ENCODE measurements at regions not wholly inside any gene's neighbourhood (a gene's known extent, or its start where the extent isn't known, plus 50 kb on each side); places are given as distances from the start of the nearest gene placed in this dataset.

- ATAC-seq (replicated peaks), result no peak
- DNase-seq, result no peak
- Mint-ChIP-seq H3K27ac (no peak overlapping the region), H3K9me3 (peaks cover 7 to 16% of the 10 kb centered on the region in 2 donors), H3K4me3 (no peak overlapping the region), H3K36me3 (ENCODE audit: insufficient read depth) (no peaks in the 10 kb centered on the region), H3K27me3 (no peaks in the 10 kb centered on the region), H3K4me1 (ENCODE audit: low read depth in 2 of 2) (no peaks in the 10 kb centered on the region)
Observed at GRCh38 chr4:19401301-19402080, 850.2 kb upstream of the SLIT2 start.

- Mint-ChIP-seq H3K36me3 (ENCODE audit: insufficient read depth) (no peaks in the 10 kb centered on the region), H3K4me1 (ENCODE audit: low read depth in 2 of 2) (no peaks in the 10 kb centered on the region), H3K27ac (no peak overlapping the region), H3K27me3 (no peaks in the 10 kb centered on the region), H3K4me3 (no peak overlapping the region), H3K9me3 (peaks cover 7 to 16% of the 10 kb centered on the region in 2 donors)
- ATAC-seq (replicated peaks) (no peak), DNase-seq (no peak)
Observed at GRCh38 chr4:19400820-19401219, 850.9 kb upstream of the SLIT2 start.

- ATAC-seq (replicated peaks), result no peak
- H3K27me3 Mint-ChIP-seq, result no peaks in the 10 kb centered on the region
- H3K4me3 Mint-ChIP-seq, result no peak overlapping the region
- no peak for DNase-seq
- H3K4me1 Mint-ChIP-seq (ENCODE audit: low read depth in 2 of 2), result no peaks in the 10 kb centered on the region
- H3K9me3 Mint-ChIP-seq, result peaks cover 3 to 11% of the 10 kb centered on the region in 2 donors
- no peak overlapping the region for H3K27ac Mint-ChIP-seq
- no peaks in the 10 kb centered on the region for H3K36me3 Mint-ChIP-seq (ENCODE audit: insufficient read depth)
Observed at GRCh38 chr4:19399001-19399400, 852.7 kb upstream of the SLIT2 start.

GRCh38 chr4:19386786-19387185, 864.9 kb upstream of the SLIT2 start:
- Mint-ChIP-seq H3K4me3 (no peak overlapping the region), H3K27ac (no peak overlapping the region), H3K27me3 (no peaks in the 10 kb centered on the region), H3K9me3 (peaks cover 12 to 18% of the 10 kb centered on the region in 2 donors), H3K4me1 (ENCODE audit: low read depth in 2 of 2) (no peaks in the 10 kb centered on the region), H3K36me3 (ENCODE audit: insufficient read depth) (no peaks in the 10 kb centered on the region)
- DNase-seq, result no peak
- ATAC-seq (replicated peaks), result no peak

- H3K4me1 Mint-ChIP-seq (ENCODE audit: low read depth in 2 of 2), result no peaks in the 10 kb centered on the region
- no peaks in the 10 kb centered on the region for H3K36me3 Mint-ChIP-seq (ENCODE audit: insufficient read depth)
- H3K4me3 Mint-ChIP-seq, result no peak overlapping the region
- ATAC-seq (replicated peaks) (no peak), DNase-seq (no peak)
- H3K27ac Mint-ChIP-seq, result no peak overlapping the region
- H3K27me3 Mint-ChIP-seq, result no peaks in the 10 kb centered on the region
- peaks cover 12 to 18% of the 10 kb centered on the region in 2 donors for H3K9me3 Mint-ChIP-seq
Observed at GRCh38 chr4:19382993-19383756, 868.5 kb upstream of the SLIT2 start.

- DNase-seq (no peak), ATAC-seq (replicated peaks) (no peak)
- Mint-ChIP-seq H3K4me3 (no peak overlapping the region), H3K36me3 (ENCODE audit: insufficient read depth) (no peaks in the 10 kb centered on the region), H3K27ac (no peak overlapping the region), H3K9me3 (peaks cover 12 to 14% of the 10 kb centered on the region in 2 donors), H3K4me1 (ENCODE audit: low read depth in 2 of 2) (no peaks in the 10 kb centered on the region), H3K27me3 (no peaks in the 10 kb centered on the region)
Observed at GRCh38 chr4:19381068-19381467, 870.6 kb upstream of the SLIT2 start.

- DNase-seq, result no peak
- Mint-ChIP-seq H3K36me3 (ENCODE audit: insufficient read depth) (no peaks in the 10 kb centered on the region), H3K27ac (no peak overlapping the region), H3K9me3 (peaks cover 16 to 18% of the 10 kb centered on the region in 2 donors), H3K4me1 (ENCODE audit: low read depth in 2 of 2) (no peaks in the 10 kb centered on the region), H3K27me3 (no peaks in the 10 kb centered on the region), H3K4me3 (no peak overlapping the region)
- ATAC-seq (replicated peaks), result no peak
Observed at GRCh38 chr4:19380600-19380999, 871.1 kb upstream of the SLIT2 start.

- DNase-seq (no peak), ATAC-seq (replicated peaks) (no peak)
- peaks cover 18% of the 10 kb centered on the region in 2 donors for H3K9me3 Mint-ChIP-seq
- no peak overlapping the region for H3K27ac Mint-ChIP-seq
- no peak overlapping the region for H3K4me3 Mint-ChIP-seq
- H3K27me3 Mint-ChIP-seq, result no peaks in the 10 kb centered on the region
- H3K36me3 Mint-ChIP-seq (ENCODE audit: insufficient read depth), result no peaks in the 10 kb centered on the region
- no peaks in the 10 kb centered on the region for H3K4me1 Mint-ChIP-seq (ENCODE audit: low read depth in 2 of 2)
Observed at GRCh38 chr4:19379191-19379708, 872.5 kb upstream of the SLIT2 start.

- no peak overlapping the region for H3K27ac Mint-ChIP-seq
- no peaks in the 10 kb centered on the region for H3K4me1 Mint-ChIP-seq (ENCODE audit: low read depth in 2 of 2)
- peaks cover 8 to 12% of the 10 kb centered on the region in 2 donors for H3K9me3 Mint-ChIP-seq
- no peak overlapping the region for H3K4me3 Mint-ChIP-seq
- H3K27me3 Mint-ChIP-seq, result no peaks in the 10 kb centered on the region
- H3K36me3 Mint-ChIP-seq (ENCODE audit: insufficient read depth), result no peaks in the 10 kb centered on the region
- DNase-seq, result no peak
- ATAC-seq (replicated peaks), result no peak
Observed at GRCh38 chr4:19375931-19376330, 875.8 kb upstream of the SLIT2 start.

GRCh38 chr4:19375136-19375804, 876.4 kb upstream of the SLIT2 start:
- DNase-seq, result no peak
- Mint-ChIP-seq H3K36me3 (ENCODE audit: insufficient read depth) (no peaks in the 10 kb centered on the region), H3K4me3 (no peak overlapping the region), H3K4me1 (ENCODE audit: low read depth in 2 of 2) (no peaks in the 10 kb centered on the region), H3K27me3 (no peaks in the 10 kb centered on the region), H3K27ac (no peak overlapping the region), H3K9me3 (peaks cover 8 to 12% of the 10 kb centered on the region in 2 donors)
- no peak for ATAC-seq (replicated peaks)

GRCh38 chr4:19372390-19372789, 879.3 kb upstream of the SLIT2 start:
- no peaks in the 10 kb centered on the region for H3K27me3 Mint-ChIP-seq
- H3K4me3 Mint-ChIP-seq, result no peak overlapping the region
- H3K36me3 Mint-ChIP-seq (ENCODE audit: insufficient read depth), result no peaks in the 10 kb centered on the region
- peaks cover 8 to 14% of the 10 kb centered on the region in 2 donors for H3K9me3 Mint-ChIP-seq
- no peak overlapping the region for H3K27ac Mint-ChIP-seq
- no peaks in the 10 kb centered on the region for H3K4me1 Mint-ChIP-seq (ENCODE audit: low read depth in 2 of 2)
- ATAC-seq (replicated peaks), result no peak
- no peak for DNase-seq

GRCh38 chr4:19368800-19369199, 882.9 kb upstream of the SLIT2 start:
- ATAC-seq (replicated peaks) (no peak), DNase-seq (no peak)
- H3K36me3 Mint-ChIP-seq (ENCODE audit: insufficient read depth), result no peaks in the 10 kb centered on the region
- H3K4me3 Mint-ChIP-seq, result no peak overlapping the region
- H3K9me3 Mint-ChIP-seq, result peaks cover 0 to 7% of the 10 kb centered on the region in 2 donors
- H3K27ac Mint-ChIP-seq, result no peak overlapping the region
- no peaks in the 10 kb centered on the region for H3K27me3 Mint-ChIP-seq
- H3K4me1 Mint-ChIP-seq (ENCODE audit: low read depth in 2 of 2), result no peaks in the 10 kb centered on the region

GRCh38 chr4:19366916-19367315, 884.8 kb upstream of the SLIT2 start:
- no peaks in the 10 kb centered on the region for H3K27me3 Mint-ChIP-seq
- ATAC-seq (replicated peaks), result no peak
- no peaks in the 10 kb centered on the region for H3K4me1 Mint-ChIP-seq (ENCODE audit: low read depth in 2 of 2)

More at GRCh38 chr4:19366916-19367315, 884.8 kb upstream of the SLIT2 start:
- no peak overlapping the region for H3K27ac Mint-ChIP-seq
- peaks cover 0 to 5% of the 10 kb centered on the region in 2 donors for H3K9me3 Mint-ChIP-seq
- H3K36me3 Mint-ChIP-seq (ENCODE audit: insufficient read depth), result no peaks in the 10 kb centered on the region
- H3K4me3 Mint-ChIP-seq, result no peak overlapping the region
- DNase-seq, result no peak

Measured in effector memory CD8-positive, alpha-beta T cell (primary cell).